HPDE6-E6E7 (cell line): ENCODE measurements at regions not wholly inside any gene's neighbourhood (a gene's known extent, or its start where the extent isn't known, plus 50 kb on each side); places are given as distances from the start of the nearest gene placed in this dataset.
"Not testable (repeated sequence)": the region's sequence is repeated elsewhere in the genome, so short reads cannot be mapped to it uniquely, and the experiment has no call there.

Experiments
- DNase-seq: peaks from one replicate; pipeline ENCODE4 v3.0.0; 2011; ENCODE audit warnings: missing footprints; ENCODE audit errors: extremely low spot score

- no peak for DNase-seq
Measured at GRCh38 chr5:86977190-86977589, 290.5 kb upstream of the RASA1 start.

GRCh38 chr5:86977808-86978207 lies 289.9 kb upstream of the RASA1 start:
- no peak for DNase-seq

GRCh38 chr5:86979811-86980411 lies 287.8 kb upstream of the RASA1 start:
- DNase-seq = no peak

DNA sequence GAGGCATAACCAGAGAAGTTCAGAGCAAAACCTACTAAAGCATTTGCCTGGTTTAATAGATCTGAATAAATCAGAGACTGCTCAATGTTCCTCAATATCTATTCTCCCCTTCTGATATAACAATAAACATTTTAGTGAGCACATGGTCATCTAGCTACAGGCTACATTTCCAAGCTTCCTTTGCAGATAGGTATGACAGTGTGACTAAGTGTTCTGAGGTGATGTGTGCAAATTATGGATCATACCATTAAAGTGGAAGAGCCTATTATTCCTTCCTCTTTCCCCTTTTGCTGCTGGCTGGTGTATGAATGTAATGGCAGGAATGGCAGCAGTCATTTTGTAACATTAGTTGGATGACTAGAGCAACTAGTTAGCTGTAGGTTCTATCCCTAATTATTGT lies 285.8 kb upstream of the RASA1 start:
- DNase-seq = no peak

- no peak for DNase-seq
Measured at GRCh38 chr5:86983208-86983607, 284.5 kb upstream of the RASA1 start.

GRCh38 chr5:86986837-86987236 lies 280.8 kb upstream of the RASA1 start:
- no peak for DNase-seq

GRCh38 chr5:86997516-86997915 lies 270.2 kb upstream of the RASA1 start:
- no peak for DNase-seq

- no peak for DNase-seq
Measured at GRCh38 chr5:86999951-87000350, 267.7 kb upstream of the RASA1 start.

GRCh38 chr5:87002485-87002884 lies 265.2 kb upstream of the RASA1 start:
- no peak for DNase-seq

DNA sequence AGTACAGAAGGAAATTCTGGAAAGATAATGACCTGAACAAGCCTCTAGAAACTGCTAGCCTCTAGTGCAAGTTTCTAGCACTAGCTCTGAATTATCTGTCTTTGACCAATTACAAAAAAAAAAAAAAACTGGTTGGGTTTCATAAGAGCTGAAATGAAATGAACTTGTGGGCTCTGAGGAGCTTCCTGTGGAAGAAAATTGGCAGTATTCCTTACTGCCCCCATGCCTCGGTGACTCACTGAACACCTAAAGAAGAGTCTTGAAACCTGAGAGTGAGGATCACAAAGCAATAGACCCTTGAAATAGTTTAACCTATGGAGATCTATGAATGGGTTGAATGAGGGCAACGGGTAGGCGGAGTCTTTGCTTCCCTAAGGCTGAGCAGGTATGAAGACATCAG lies 263.6 kb upstream of the RASA1 start:
- DNase-seq = no peak

- no peak for DNase-seq
Measured at GRCh38 chr5:87007737-87008136, 259.9 kb upstream of the RASA1 start.

DNA sequence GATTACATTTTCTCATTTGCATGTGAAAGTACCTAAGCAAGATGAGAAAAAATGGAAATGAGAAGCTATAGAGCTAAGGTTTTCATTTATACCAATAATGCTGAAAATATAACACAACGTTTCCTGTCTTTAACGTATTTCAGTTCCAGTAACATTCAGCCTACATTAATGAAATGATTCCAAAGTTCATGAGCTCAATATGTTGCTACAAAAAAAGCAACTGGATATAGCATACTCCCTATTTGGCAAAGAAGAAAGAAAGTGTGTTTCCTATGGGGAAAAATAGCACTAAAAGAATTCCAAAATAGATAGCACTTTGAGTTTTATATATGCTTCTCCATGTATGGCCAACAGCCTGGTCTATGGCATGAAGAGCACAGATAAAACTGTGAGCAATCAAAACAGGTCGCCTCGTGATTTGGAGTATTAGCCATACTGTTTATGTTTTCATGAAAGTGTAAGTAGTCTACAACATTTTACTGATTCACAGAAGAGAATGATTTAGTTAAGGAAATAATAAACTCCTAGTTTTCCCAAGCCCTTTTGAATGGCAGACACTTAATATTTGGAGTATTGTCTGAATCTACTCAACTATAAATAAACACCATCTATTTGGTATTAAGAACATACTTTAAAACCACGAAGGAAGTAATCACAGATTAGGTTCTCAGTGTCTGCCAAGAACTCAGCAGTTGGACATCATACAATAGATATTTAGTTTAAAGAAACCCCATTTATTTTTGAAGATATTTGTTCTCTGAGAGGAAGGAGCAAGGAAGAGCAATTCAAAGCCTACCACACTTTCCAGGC lies 258.7 kb upstream of the RASA1 start:
- DNase-seq = no peak

DNA sequence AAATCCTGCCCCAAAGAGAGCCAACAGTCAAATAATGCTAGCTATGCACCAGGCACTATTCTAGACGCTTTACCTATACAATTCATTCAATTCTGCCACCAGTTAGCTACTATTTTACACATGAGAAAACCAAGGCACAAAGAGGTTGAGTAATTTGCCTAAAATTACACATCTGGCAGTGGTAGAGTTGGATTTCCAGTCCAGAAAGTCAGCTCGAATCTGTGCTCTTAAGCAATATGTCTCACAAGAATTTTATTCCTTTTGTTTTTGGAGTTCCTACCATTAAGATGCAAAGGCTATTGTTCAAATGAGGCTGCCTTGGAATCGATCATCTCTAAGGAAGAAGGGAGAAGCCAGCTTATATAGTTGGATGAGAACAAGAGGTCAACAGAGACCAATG lies 256.9 kb upstream of the RASA1 start:
- no peak for DNase-seq

- no peak for DNase-seq
Measured at GRCh38 chr5:87015901-87016300, 251.8 kb upstream of the RASA1 start.

- peak; percentile 13 for DNase-seq
Measured at GRCh38 chr5:87020099-87020934, 247.4 kb upstream of the RASA1 start.

GRCh38 chr5:87022415-87022814 lies 245.3 kb upstream of the RASA1 start:
- no peak for DNase-seq

- DNase-seq = no peak
Measured at GRCh38 chr5:87027570-87027969, 240.1 kb upstream of the RASA1 start.

- no peak for DNase-seq
Measured at GRCh38 chr5:87029951-87030350, 237.7 kb upstream of the RASA1 start.

DNA sequence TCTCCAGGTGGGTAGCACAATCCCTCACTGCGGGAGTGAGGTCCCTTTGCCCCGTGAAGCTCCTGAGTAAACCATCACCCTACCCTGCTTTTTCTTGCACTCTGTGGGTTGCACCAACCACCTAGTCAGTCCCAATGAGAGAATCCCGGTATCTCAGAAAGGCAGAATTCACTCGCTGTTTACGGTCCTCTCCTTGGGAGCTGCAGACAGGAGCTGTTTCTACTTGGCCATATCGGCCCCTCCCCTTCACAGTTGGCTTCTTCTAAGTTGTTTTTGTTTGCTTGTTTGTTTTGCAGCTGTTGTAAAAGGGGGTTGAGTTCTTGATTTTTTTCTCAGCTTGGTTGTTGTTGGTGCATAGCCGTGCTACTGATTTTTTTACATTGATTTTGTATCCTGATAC lies 237.0 kb upstream of the RASA1 start:
- DNase-seq = no peak

GRCh38 chr5:87034557-87034956 lies 233.1 kb upstream of the RASA1 start:
- no peak for DNase-seq

GRCh38 chr5:87042554-87042953 lies 225.1 kb upstream of the RASA1 start:
- no peak for DNase-seq

- DNase-seq = no peak
Measured at GRCh38 chr5:87048156-87048555, 219.5 kb upstream of the RASA1 start.

DNA sequence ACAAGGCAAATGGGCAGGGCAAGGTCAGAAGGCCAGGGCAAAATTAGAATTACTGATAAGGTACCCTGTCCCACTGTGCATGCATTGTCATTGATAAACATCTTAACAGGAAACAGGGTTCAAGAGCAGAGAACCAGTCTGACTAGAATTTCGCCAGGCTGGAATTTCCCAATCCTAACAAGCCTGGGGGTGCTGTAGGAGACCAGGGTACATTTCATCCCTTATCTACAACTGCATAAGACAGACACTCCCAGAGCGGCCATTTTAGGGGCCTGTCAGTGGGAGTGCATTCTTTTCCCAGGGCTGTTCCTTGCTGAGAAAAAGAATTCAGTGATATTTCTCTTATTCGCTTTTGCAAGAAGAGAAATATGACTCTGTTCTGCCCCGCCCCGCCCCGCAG lies 218.7 kb upstream of the RASA1 start:
- DNase-seq = not testable (repeated sequence)
